NCI-H2171 treated with DMSO at 0.1 percent for 48 hours (cell line): ENCODE measurements at regions not wholly inside any gene's neighbourhood (a gene's known extent, or its start where the extent isn't known, plus 50 kb on each side); places are given as distances from the start of the nearest gene placed in this dataset.
A peak's percentile ranks its signal among the peaks of the same experiment; 100 is the strongest.

Experiments
- DNase-seq: peaks from one replicate; lab custom pipeline; 2025; lab: John Stamatoyannopoulos, UW

DNA sequence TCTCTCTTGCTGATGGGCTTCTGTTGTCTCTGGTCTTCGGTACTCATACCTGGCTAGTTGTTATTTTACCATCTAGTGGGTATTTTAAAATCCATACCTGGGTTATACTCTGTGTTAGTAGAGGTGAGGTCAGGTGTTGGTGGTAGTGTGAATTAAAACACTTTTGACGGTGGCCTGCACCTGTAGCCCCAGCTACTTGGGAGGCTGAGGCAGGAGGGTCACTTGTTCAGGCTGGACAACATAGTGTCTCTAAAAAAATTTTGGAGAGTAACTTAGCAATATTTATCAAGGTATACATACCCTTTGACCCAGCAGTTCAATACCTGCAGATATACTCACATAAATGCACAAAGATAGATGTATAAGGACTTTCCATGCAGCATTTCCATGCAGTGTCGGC, 55.4 kb downstream of the GSX1 start:
- DNase-seq = no peak

DNA sequence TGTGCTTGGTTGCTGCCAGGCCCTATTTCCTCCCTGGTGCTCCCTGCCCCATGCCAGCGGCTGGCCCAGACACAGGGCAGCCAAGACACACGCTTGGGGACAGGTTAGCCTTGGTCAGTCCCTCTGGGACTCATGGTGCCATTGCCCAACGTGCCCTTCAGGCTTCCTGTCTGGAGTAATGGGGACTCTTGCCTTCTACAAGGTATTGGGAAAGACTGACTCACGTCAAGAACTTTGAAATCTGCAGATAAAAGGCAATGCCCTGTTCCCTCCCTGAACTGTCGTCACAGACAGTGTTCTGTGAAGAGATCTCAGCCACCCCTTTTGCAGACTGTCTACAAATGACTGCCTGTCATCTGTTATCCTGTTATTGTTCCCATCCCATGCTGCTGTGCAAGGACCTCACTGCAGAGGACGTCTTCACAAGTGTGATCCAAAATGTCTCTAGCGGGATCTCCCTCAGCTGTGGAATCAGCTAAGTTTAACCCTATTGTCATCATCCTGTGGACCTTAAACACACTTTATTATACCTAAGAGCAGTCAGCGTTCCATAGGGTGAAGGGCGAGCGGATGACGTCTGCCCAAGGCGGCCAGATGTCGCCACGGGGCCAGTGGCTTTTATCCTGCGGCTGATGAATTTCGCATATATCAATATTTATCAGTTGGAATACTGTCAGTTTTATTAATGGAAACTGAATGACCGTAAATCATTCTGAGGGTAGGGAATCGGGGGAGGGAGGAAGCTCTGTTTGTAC, 59.0 kb downstream of the GSX1 start:
- DNase-seq = no peak

DNA sequence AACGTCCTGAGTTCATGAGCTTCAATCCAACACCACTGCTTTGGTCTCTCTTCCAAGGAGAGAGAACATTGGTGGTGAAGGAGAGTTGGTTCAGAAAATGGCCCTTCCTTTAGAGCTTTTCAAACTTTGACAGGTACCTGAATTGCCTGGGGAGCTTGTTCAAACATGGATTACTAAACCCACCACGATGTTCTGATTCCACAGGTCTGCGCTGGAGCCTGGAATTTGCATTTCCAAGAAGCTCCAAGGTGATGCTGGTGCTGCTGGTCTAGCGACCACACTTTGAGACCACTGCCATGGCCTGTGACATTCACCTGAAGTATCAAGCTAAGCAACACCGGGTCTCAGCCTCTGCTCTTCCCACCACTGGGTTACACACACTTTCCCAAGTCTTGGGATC, 60.2 kb downstream of the GSX1 start:
- DNase-seq = no peak

DNA sequence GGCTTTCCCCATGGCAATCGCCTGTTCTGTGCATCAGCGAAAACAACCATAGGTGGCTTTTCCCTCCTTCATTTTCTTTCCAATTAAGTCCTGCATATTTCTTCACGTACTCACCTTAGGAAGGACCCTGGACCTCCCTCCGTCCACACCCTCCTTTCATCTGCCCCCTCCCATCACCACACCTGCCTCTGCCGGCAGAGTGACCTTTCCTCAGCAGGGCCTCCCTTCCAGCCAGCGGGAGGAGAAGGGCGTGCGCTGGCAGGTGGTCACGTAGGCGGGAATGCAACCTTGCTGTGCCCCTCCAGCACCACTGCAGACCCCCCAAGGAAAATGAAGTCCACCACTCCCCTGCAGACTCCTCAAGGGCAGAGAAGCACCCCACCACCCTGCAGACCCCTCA, 61.1 kb downstream of the GSX1 start:
- no peak for DNase-seq

DNA sequence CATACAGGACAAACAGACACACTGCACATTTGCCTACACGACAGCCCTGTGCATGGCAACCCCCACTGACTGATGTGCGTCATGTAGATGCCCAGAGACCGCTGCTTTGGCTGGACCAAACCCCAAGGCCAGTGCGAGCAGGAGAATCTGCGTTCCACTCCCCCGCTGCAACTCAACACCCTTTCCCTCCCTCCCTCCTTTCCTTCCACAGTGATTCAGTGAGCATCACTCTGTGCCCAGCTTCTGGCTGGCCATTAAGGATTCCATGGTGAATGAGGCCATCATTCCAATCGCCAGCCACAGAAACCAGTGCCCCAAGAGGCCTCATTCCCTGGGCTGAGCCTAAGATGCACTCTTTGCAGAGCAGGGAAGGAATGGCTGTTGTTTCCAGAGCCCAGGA, 61.6 kb downstream of the GSX1 start:
- no peak for DNase-seq

DNA sequence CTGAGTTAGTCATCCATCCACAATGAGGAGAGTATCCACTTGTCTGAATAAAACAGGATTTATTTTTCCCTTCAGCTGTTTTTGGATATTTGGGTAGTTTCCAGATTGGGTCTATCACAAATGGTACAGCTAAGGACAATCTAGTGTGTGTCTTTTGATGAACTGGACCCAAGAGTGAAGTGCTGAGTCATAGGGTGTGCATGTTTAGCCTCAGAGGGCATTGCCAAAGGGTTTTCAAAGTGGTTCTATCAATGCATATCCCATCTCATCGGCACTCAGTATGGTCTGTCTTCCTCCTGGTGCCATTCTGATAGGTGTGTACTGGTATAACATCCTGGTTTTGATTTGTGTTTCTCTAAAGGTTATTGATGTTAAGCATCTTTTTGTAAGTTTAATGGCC, 62.3 kb downstream of the GSX1 start:
- DNase-seq = no peak

DNA sequence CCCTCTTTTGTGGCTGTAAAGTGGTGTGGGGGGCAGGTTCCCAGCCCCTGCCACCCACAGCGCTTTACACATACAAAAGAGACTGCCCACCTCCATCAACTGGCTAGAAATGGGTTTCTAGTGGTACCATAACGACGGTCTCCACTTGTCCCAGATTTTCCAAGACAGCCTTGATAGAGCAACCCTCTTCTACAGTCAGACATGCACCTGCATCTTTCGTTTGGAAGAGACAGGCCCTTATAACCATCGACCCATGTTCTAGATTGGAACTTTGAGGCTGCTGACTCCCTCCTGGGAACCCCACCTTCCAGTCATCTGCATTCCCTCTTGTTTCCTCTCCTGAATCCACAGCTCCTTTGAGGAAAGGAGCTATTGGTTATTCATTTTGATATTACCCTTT, 63.1 kb downstream of the GSX1 start:
- no peak for DNase-seq

DNA sequence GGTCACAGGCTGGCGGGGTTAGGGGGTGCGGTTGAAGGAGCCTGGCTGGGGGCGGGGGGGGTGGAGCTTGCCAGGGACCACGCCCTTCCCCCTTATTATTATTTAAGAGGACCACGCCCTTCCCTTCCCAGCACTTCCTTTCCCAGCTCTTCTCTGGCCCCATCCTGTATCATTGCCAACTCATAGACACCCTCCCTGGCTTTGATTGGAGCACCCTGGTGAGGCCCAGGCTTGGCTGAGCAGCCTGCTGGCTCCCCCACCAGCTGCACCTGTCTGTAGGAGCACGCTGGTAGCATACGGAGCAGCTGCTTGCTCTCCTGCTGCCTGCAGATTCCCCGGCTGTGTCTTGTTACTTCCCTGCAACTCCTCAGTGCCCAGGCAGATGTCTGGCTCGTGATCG, 62.5 kb upstream of the PDX1 start:
- peak; percentile 61 for DNase-seq

DNA sequence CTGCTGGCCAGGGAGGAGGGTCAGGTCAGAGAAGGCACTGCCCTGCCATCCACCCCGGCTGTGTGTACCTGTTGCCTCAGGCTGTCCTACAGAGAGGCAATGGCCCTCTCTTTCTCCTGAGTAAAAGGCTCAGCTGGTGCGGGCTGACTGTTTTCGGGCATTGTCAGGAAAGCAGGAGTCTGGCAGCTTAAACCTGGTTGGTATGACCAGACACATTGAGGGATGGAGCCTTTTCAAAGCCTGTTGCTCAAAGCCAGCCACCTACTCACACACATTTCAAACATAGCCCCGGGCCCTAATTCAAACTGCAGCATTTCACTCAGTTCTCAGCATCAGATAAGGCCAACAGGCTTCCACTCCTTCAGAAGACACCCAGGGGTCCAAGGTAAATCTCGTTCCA, 61.8 kb upstream of the PDX1 start:
- no peak for DNase-seq

DNA sequence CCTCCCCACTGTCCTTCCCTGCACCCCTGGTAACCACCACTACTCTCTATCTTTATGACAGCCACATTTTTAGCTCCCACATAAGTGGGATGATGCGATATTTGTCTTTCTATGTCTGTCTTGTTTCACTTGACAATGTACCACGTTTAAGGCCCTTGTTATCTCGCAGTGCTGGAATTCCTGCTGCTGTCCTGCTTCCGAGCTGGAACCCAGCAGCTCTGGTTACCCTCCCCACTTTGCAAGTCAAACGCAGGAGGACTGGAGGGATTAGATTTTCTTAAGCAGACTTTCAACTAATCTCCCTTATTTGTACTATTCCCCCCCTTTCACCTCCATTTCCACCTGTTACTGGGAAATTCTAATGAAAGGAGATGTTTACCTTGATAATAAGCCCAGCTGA, 59.1 kb upstream of the PDX1 start:
- no peak for DNase-seq

DNA sequence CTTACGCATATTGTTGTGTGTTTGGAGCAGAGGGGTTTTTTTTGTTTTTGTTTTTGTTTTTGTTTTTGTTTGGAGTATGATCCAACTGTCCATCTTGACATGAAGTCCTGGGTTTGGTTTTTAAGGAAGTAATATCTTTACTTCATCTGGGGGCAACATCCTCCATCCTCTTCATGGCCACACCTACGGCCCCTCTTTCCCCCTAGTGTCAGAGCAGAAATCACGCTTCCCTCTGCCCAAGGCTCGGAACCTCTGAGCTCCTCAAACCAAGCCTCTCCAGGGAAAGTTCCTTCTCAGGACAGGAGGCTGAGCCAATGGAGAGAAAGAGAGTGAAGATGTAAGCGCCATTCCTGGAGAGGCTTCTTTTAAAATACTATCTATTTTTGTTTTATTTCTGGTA, 58.6 kb upstream of the PDX1 start:
- DNase-seq = no peak

DNA sequence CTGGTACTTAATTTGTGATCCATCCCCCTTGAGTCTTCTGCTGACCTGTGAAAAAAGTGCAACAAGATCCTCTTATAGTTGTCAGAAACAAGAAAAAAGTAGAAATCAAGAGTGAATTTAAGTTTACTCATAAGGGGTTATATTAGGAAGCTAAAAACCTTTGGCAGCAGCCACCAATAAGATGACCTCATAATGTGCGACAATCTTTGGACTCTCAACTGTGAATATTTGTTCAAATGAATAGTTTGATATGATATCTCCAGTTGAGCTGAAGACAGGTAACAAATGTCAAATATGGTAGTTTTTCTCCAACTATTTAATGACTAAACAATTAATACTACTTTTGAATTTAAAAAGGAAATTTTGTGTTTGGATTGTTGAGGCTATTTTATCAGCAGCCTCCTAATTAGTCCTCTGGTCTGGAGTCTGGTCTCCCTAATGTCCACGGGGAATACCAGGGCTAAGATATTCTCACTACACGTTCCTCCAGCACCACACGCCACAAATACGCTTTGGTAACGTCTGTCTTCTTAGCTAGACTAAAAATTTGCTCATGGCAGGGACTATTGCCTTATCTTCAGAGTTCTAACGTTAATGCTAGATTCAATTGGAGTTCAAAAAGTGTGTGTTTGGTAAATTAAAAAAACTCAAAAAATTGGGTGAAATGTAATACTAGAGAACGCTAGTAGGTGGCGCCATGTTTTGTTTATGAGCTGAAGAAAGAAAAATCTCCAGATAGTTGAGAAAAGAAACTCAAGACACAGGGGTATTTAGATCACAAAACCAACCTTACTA, 51.0 kb upstream of the PDX1 start:
- DNase-seq = no peak

DNA sequence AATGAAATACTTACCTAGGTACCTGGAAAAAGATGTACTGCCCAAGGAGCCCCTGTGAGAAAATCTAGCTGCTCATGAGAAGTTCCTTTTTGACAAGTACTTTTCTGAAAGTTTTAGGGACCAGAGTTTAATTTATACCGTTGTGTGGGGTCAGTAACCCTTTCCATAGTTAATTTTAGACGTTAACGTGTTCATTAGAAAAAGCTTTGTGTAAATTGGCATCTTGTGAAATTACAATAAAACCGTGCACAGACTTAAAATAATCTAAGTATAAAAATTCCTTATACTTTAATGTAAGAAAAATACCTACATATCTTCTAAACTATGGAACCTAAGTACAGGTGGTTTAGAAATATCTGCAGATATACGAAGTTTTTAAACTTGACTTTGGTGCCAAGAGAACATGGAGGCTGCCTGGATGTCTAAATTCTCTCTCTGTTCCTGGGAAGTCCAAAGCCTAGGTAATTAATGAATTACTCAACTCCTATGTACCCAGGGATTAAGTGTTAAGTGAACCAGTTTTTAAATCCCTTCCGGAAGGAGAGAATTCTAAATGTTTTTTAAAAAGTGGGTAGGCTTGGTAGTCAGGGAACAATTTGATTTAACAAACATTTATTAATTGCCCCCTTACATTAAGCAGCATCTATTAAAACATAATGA, 50.2 kb upstream of the PDX1 start:
- DNase-seq = no peak
